Psoas muscle (tissue), 7 donors: ENCODE measurements at regions not wholly inside any gene's neighbourhood (a gene's known extent, or its start where the extent isn't known, plus 50 kb on each side); places are given as distances from the start of the nearest gene placed in this dataset.

Source experiments
- ATAC-seq, 4 donors: fragments of 200-7000 bp; cut with Tn5 transposase; one replicate each; pipeline ENCODE4 v1.9.1; 2020; ENCODE audit warnings: moderate library complexity in 3 of 4, mild to moderate bottlenecking in 2 of 4
- DNase-seq, 2 donors: peaks; one replicate each; pipeline ENCODE4 v3.0.0-alpha.2; 2020
- H3K27ac ChIP-seq: fragments of 200-600 bp; one replicate; pipeline ENCODE4 v1.8.0; 2022
- H3K27me3 ChIP-seq, 3 donors: fragments of 200-600 bp in 1 of 3; one replicate each; pipeline versions ENCODE4 v1.6.1 to v1.8.0; 2013 to 2022; ENCODE audit warnings: low read length in 2 of 3, mild to moderate bottlenecking in 2 of 3, moderate library complexity in 1 of 3; ENCODE audit not compliant: insufficient read depth in 3 of 3
- H3K36me3 ChIP-seq, 2 donors: fragments of 200-600 bp in 1 of 2; one replicate each; pipeline versions ENCODE4 v1.6.1 to v1.8.0; 2013 to 2022; ENCODE audit warnings: low read depth in 1 of 2, mild to moderate bottlenecking in 1 of 2, moderate library complexity in 1 of 2; ENCODE audit not compliant: insufficient read depth in 1 of 2
- H3K4me1 ChIP-seq: fragments of 200-600 bp; one replicate; pipeline ENCODE4 v1.8.0; 2022
- H3K4me3 ChIP-seq: fragments of 200-600 bp; one replicate; pipeline ENCODE4 v1.8.0; 2022; ENCODE audit warnings: mild to moderate bottlenecking
- H3K9me3 ChIP-seq: fragments of 200-600 bp; one replicate; pipeline ENCODE4 v1.8.0; 2022
- WGBS, 3 donors: extraction: QIAGEN DNeasy Blood & Tissue Kit; methylation state at CpG; one replicate each; pipeline versions ENCODE4 v1.1.6 to v1.1.7; 2013; 5-methylcytosine and 5-hydroxymethylcytosine counted together
- intact Hi-C, 2 donors: fragments of 100-400 bp; cut with DNase I; formaldehyde crosslinking; loops; one replicate each; pipeline versions ENCODE4 v1.11.0 to v1.14.2; 2022
- TF ChIP-seq, protein P1 (sequence below): fragments of 200-600 bp; IDR thresholded peaks from one replicate; pipeline ENCODE4 v1.8.0; 2022; ENCODE audit warnings: antibody characterized with exemption
- donor health status: healthy with polysubstance abuse.
- donor health status: DM: no; HTN: no; CAD: no; lungs with moderate emphysema.
- donor health status: Bipolar disorder and iron deficiency.
- donor health status: healthy.
- donor health status: DM: yes; HTN: yes; CAD: no.
- donor health status: DM: no; HTN: no; CAD: no.
- donor health status: DM: yes; HTN: yes; CAD: no.

DNA sequence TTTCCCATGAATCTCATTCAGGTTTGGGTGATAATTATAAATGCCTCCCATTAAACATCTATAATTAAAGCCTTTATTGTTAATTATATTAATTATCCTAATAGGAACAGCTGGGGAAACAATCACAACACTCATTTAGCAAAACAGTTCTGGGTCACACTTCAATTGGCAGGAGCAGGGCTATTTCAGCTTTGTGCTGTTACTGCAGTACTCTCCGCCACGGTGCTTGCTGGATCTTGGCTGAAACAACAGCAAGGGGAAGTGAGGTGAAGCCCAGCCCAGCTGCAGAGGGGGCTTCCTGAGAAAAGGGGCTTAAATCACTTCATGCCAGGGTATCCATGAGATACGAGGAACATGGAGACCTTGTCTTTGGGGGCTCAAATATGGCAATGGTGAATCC, 79.5 kb upstream of the SOX11 start:
- Histone ChIP-seq H3K27ac (no peak overlapping the region), H3K4me3 (no peak overlapping the region), H3K36me3 (no peaks in the 10 kb centered on the region), H3K27me3 (peaks cover 0 to 5% (median 5%) of the 10 kb centered on the region in 3 donors), H3K4me1 (no peaks in the 10 kb centered on the region), H3K9me3 (no peaks in the 10 kb centered on the region)
- TF ChIP-seq, protein P1, sequence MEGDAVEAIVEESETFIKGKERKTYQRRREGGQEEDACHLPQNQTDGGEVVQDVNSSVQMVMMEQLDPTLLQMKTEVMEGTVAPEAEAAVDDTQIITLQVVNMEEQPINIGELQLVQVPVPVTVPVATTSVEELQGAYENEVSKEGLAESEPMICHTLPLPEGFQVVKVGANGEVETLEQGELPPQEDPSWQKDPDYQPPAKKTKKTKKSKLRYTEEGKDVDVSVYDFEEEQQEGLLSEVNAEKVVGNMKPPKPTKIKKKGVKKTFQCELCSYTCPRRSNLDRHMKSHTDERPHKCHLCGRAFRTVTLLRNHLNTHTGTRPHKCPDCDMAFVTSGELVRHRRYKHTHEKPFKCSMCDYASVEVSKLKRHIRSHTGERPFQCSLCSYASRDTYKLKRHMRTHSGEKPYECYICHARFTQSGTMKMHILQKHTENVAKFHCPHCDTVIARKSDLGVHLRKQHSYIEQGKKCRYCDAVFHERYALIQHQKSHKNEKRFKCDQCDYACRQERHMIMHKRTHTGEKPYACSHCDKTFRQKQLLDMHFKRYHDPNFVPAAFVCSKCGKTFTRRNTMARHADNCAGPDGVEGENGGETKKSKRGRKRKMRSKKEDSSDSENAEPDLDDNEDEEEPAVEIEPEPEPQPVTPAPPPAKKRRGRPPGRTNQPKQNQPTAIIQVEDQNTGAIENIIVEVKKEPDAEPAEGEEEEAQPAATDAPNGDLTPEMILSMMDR: no peak
- intact Hi-C loops: no loop called here
- no peak for DNase-seq
- no peak for ATAC-seq
- 33 to 50% (median 41%) methylated on average over 3 of the region's 3 CpGs for WGBS, 3 donors

- TF ChIP-seq, protein P1: no peak
Measured at GRCh38 chr2:5616019-5616418, 76.2 kb upstream of the SOX11 start.

DNA sequence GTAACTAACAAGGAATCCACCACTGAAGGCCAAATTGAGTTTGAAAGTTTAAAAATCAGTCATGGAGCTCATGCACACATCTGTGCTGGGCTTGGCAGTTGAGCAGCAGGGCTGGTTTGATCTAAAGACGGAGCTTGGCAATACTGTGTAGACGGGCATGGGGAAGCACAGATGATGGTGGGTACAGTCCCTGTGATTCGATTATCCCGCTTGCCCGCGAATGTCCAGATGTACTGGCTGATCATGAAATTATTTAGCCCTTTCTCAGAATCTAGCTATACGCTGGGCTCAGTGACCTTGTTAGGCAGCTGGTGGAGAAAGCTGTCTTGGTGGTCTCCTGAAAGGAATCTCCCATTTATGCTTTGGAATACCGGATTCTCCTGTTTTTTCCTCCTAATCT, 74.8 kb upstream of the SOX11 start:
- no peak for DNase-seq
- intact Hi-C loops: no loop called here
- WGBS, 3 donors: 34 to 61% (median 36%) methylated on average over 8 of the region's 8 CpGs
- TF ChIP-seq, protein P1: no peak
- Histone ChIP-seq H3K36me3 (no peaks in the 10 kb centered on the region), H3K4me3 (no peak overlapping the region), H3K4me1 (no peaks in the 10 kb centered on the region), H3K9me3 (no peaks in the 10 kb centered on the region), H3K27me3 (peaks cover 0 to 5% (median 5%) of the 10 kb centered on the region in 3 donors), H3K27ac (no peak overlapping the region)
- no peak for ATAC-seq

More at GRCh38 chr2:5616019-5616418, 76.2 kb upstream of the SOX11 start:
- Histone ChIP-seq H3K27me3 (peaks cover 0 to 5% (median 5%) of the 10 kb centered on the region in 3 donors), H3K36me3 (no peaks in the 10 kb centered on the region), H3K4me3 (no peak overlapping the region), H3K27ac (no peak overlapping the region), H3K4me1 (no peaks in the 10 kb centered on the region), H3K9me3 (no peaks in the 10 kb centered on the region)
- WGBS, 3 donors: 79 to 93% (median 92%) methylated on average over 3 of the region's 3 CpGs
- intact Hi-C loops: no loop called here
- DNase-seq: no peak
- no peak for ATAC-seq

GRCh38 chr2:5617796-5618195, 74.4 kb upstream of the SOX11 start:
- ATAC-seq: no peak
- no peaks in the 10 kb centered on the region for H3K9me3 ChIP-seq
- H3K27me3 ChIP-seq: peaks cover 0 to 5% (median 5%) of the 10 kb centered on the region in 3 donors
- intact Hi-C loops: no loop called here
- H3K36me3 ChIP-seq: no peaks in the 10 kb centered on the region
- H3K4me1 ChIP-seq: no peaks in the 10 kb centered on the region
- H3K4me3 ChIP-seq: no peak overlapping the region
- DNase-seq: no peak
- WGBS, 3 donors: 24 to 41% (median 24%) methylated on average over 2 of the region's 2 CpGs
- TF ChIP-seq, protein P1: no peak
- H3K27ac ChIP-seq: no peak overlapping the region

GRCh38 chr2:5618271-5618670, 73.9 kb upstream of the SOX11 start:
- TF ChIP-seq, protein P1: no peak
- intact Hi-C loops: no loop called here
- H3K9me3 ChIP-seq: no peaks in the 10 kb centered on the region
- DNase-seq (no peak), ATAC-seq (no peak)
- no peak overlapping the region for H3K4me3 ChIP-seq
- 40 to 67% (median 43%) methylated on average over 4 of the region's 4 CpGs for WGBS, 3 donors
- no peak overlapping the region for H3K27ac ChIP-seq
- H3K4me1 ChIP-seq: no peaks in the 10 kb centered on the region
- H3K27me3 ChIP-seq: peaks cover 0 to 5% (median 5%) of the 10 kb centered on the region in 3 donors
- H3K36me3 ChIP-seq: no peaks in the 10 kb centered on the region
